Neural cell (in vitro differentiated cells): ENCODE measurements at regions not wholly inside any gene's neighbourhood (a gene's known extent, or its start where the extent isn't known, plus 50 kb on each side); places are given as distances from the start of the nearest gene placed in this dataset.

ENCODE experiments used
- H2AFZ ChIP-seq: fragments of 200-600, 300-800 bp; sonication (generic), shearing (Covaris generic); 2 replicates; pipeline ENCODE4 v1.6.0; 2014; ENCODE audit warnings: low read depth, mild to moderate bottlenecking, antibody characterized with exemption, low read length, moderate library complexity
- H3F3A ChIP-seq: fragments of 200-600 bp; shearing (Covaris generic); 2 replicates; pipeline ENCODE4 v1.6.1; 2016; ENCODE audit warnings: mild to moderate bottlenecking, moderate library complexity, mixed read lengths, antibody characterized with exemption, low read length; ENCODE audit not compliant: insufficient read depth, poor library complexity, severe bottlenecking
- H3K27ac ChIP-seq: fragments of 200-600, 300-800 bp; sonication (generic), shearing (Covaris generic); 2 replicates; pipeline ENCODE4 v1.5.1; 2014; ENCODE audit warnings: mild to moderate bottlenecking, low read length, moderate library complexity
- H3K27me3 ChIP-seq: fragments of 300-800, 200-600 bp; sonication (generic), shearing (Covaris generic); 2 replicates; pipeline ENCODE4 v1.6.0; 2014; ENCODE audit warnings: mild to moderate bottlenecking, low read depth, low read length, moderate library complexity; ENCODE audit not compliant: insufficient read depth
- H3K36me3 ChIP-seq: fragments of 300-800, 200-600 bp; sonication (generic), shearing (Covaris generic); 2 replicates; pipeline ENCODE4 v1.5.1; 2014; ENCODE audit warnings: mild to moderate bottlenecking, antibody characterized with exemption, low read length, moderate library complexity; ENCODE audit not compliant: insufficient read depth
- H3K4me2 ChIP-seq: fragments of 300-800, 200-600 bp; sonication (generic), shearing (Covaris generic); 2 replicates; pipeline ENCODE4 v1.6.0; 2014; ENCODE audit warnings: mild to moderate bottlenecking, low read length
- H3K4me3 ChIP-seq: fragments of 300-800, 200-600 bp; sonication (generic), shearing (Covaris generic); 2 replicates; pipeline ENCODE4 v1.5.1; 2014; ENCODE audit warnings: mild to moderate bottlenecking, low read length, moderate library complexity
- H3K79me2 ChIP-seq: fragments of 200-600 bp; shearing (Covaris generic); replicated peaks from 2 replicates; pipeline ENCODE4 v1.6.0; 2014; ENCODE audit warnings: mild to moderate bottlenecking, low read length, moderate library complexity; ENCODE audit not compliant: insufficient read depth
- H3K9ac ChIP-seq: fragments of 300-800, 200-600 bp; sonication (generic), shearing (Covaris generic); 2 replicates; pipeline ENCODE4 v1.6.1; 2016; ENCODE audit warnings: mild to moderate bottlenecking, low read length, mixed read lengths
- H3K9me2 ChIP-seq: fragments of 200-600 bp; shearing (Covaris generic); 2 replicates; pipeline ENCODE4 v1.6.1; 2016; ENCODE audit warnings: mild to moderate bottlenecking, low read length, mixed read lengths; ENCODE audit not compliant: insufficient read depth
- H3K9me3 ChIP-seq: fragments of 200-600, 300-800 bp; sonication (generic), shearing (Covaris generic); 2 replicates; pipeline ENCODE4 v1.6.1; 2016; ENCODE audit warnings: mild to moderate bottlenecking, mixed run types, low read length, moderate library complexity, mixed read lengths
- H4K20me1 ChIP-seq: fragments of 200-600 bp; shearing (Covaris generic); 2 replicates; pipeline ENCODE4 v1.6.1; 2016; ENCODE audit warnings: mild to moderate bottlenecking, mixed run types; ENCODE audit not compliant: insufficient read depth
- CTCF ChIP-seq: fragments of 450-650 bp; IDR thresholded peaks from 2 replicates; pipeline ENCODE4 v1.5.1; 2014; ENCODE audit warnings: antibody characterized with exemption, mild to moderate bottlenecking, moderate library complexity; ENCODE audit not compliant: poor library complexity, severe bottlenecking
- EP300 ChIP-seq: fragments of 450-650 bp; conservative IDR thresholded peaks from 2 replicates; pipeline ENCODE4 v1.6.1; 2014; ENCODE audit warnings: antibody characterized with exemption, mild to moderate bottlenecking, moderate library complexity; ENCODE audit not compliant: poor library complexity, severe bottlenecking
- EZH2 ChIP-seq: fragments of 200-600, 300-800 bp; shearing (Covaris generic), sonication (generic); IDR thresholded peaks from 2 replicates; pipeline ENCODE4 v1.6.1; 2014; ENCODE audit warnings: antibody characterized with exemption, low read length, borderline replicate concordance, mild to moderate bottlenecking; ENCODE audit not compliant: insufficient read depth, poor library complexity, severe bottlenecking
- MXI1 ChIP-seq: fragments of 450-650 bp; conservative IDR thresholded peaks from 2 replicates; pipeline ENCODE4 v1.6.1; 2014; ENCODE audit warnings: antibody characterized with exemption, mild to moderate bottlenecking; ENCODE audit not compliant: poor library complexity, severe bottlenecking
- POLR2AphosphoS5 ChIP-seq: IDR thresholded peaks from 2 replicates; pipeline ENCODE4 v1.6.1; 2012
- RAD21 ChIP-seq: fragments of 450-650 bp; conservative IDR thresholded peaks from 2 replicates; pipeline ENCODE4 v1.6.1; 2014; ENCODE audit warnings: antibody characterized with exemption, mild to moderate bottlenecking, moderate library complexity
- REST ChIP-seq: IDR thresholded peaks from 2 replicates; pipeline ENCODE4 v1.6.1; 2012; ENCODE audit warnings: borderline replicate concordance
- SMC3 ChIP-seq: fragments of 450-650 bp; conservative IDR thresholded peaks from 2 replicates; pipeline ENCODE4 v1.6.1; 2014; ENCODE audit warnings: antibody characterized with exemption, mild to moderate bottlenecking, moderate library complexity; ENCODE audit not compliant: poor library complexity
- TAF1 ChIP-seq: IDR thresholded peaks from 2 replicates; pipeline ENCODE4 v1.6.1; 2012; ENCODE audit warnings: low read depth

- Histone ChIP-seq H3K9me3 (peaks cover 4% of the 10 kb centered on the region), H3K79me2 (no peaks in the 10 kb centered on the region), H4K20me1 (no peaks in the 10 kb centered on the region), H3K4me3 (no peak overlapping the region), H3K9me2 (no peaks in the 10 kb centered on the region), H3K27ac (no peak overlapping the region), H3K4me2 (no peak overlapping the region), H3K9ac (no peak overlapping the region), H2AFZ (no peak overlapping the region), H3F3A (no peaks in the 10 kb centered on the region), H3K27me3 (no peaks in the 10 kb centered on the region), H3K36me3 (no peaks in the 10 kb centered on the region)
- TF ChIP-seq CTCF (no peak), MXI1 (no peak), POLR2AphosphoS5 (no peak), SMC3 (no peak), RAD21 (no peak), TAF1 (no peak), EZH2 (no peak), REST (no peak), EP300 (no peak)
Observed at GRCh38 chr4:96471956-96472867, 632.3 kb downstream of the PDHA2 start.

GRCh38 chr4:96473246-96473645, 633.4 kb downstream of the PDHA2 start:
- Histone ChIP-seq H2AFZ (no peak overlapping the region), H3K9me3 (peaks cover 4% of the 10 kb centered on the region), H3K9ac (no peak overlapping the region), H3F3A (no peaks in the 10 kb centered on the region), H3K4me3 (no peak overlapping the region), H4K20me1 (no peaks in the 10 kb centered on the region), H3K27ac (no peak overlapping the region), H3K27me3 (no peaks in the 10 kb centered on the region), H3K4me2 (no peak overlapping the region), H3K36me3 (no peaks in the 10 kb centered on the region), H3K79me2 (no peaks in the 10 kb centered on the region), H3K9me2 (no peaks in the 10 kb centered on the region)
- TF ChIP-seq POLR2AphosphoS5 (no peak), EZH2 (no peak), REST (no peak), SMC3 (no peak), TAF1 (no peak), EP300 (no peak), RAD21 (no peak), MXI1 (no peak), CTCF (no peak)
